ENCODE measurements at regions not wholly inside any gene's neighbourhood (a gene's known extent, or its start where the extent isn't known, plus 50 kb on each side); places are given as distances from the start of the nearest gene placed in this dataset.
"Not testable (repeated sequence)": the region's sequence is repeated elsewhere in the genome, so short reads cannot be mapped to it uniquely, and the experiment has no call there.

GRCh38 chr7:112922546-112922945, 132.4 kb upstream of the TMEM168 start:
- TF ChIP-seq EZH2phosphoT487 (IDR thresholded peaks at IDR 0.05; ENCODE audit: low read depth, severe bottlenecking, unreplicated experiment); EZH2 (IDR thresholded peaks at IDR 0.05; ENCODE audit: borderline replicate concordance): not testable (repeated sequence)
- TF ChIP-seq, protein P1, sequence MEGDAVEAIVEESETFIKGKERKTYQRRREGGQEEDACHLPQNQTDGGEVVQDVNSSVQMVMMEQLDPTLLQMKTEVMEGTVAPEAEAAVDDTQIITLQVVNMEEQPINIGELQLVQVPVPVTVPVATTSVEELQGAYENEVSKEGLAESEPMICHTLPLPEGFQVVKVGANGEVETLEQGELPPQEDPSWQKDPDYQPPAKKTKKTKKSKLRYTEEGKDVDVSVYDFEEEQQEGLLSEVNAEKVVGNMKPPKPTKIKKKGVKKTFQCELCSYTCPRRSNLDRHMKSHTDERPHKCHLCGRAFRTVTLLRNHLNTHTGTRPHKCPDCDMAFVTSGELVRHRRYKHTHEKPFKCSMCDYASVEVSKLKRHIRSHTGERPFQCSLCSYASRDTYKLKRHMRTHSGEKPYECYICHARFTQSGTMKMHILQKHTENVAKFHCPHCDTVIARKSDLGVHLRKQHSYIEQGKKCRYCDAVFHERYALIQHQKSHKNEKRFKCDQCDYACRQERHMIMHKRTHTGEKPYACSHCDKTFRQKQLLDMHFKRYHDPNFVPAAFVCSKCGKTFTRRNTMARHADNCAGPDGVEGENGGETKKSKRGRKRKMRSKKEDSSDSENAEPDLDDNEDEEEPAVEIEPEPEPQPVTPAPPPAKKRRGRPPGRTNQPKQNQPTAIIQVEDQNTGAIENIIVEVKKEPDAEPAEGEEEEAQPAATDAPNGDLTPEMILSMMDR (IDR thresholded peaks at IDR 0.05; ENCODE audit: poor library complexity) = not testable (repeated sequence)

Data from hepatocyte (in vitro differentiated cells).